Neural crest cell (in vitro differentiated cells): ENCODE measurements at regions not wholly inside any gene's neighbourhood (a gene's known extent, or its start where the extent isn't known, plus 50 kb on each side); places are given as distances from the start of the nearest gene placed in this dataset.

ENCODE experiments used
- DNase-seq: peaks from one replicate; pipeline ENCODE4 v3.0.0; 2021; ENCODE audit warnings: low read depth, mixed read lengths, low spot score
- H3K27ac Mint-ChIP-seq: one replicate; pipeline ENCODE4 v1.8.0; 2021; ENCODE audit warnings: mild to moderate bottlenecking, mixed read lengths; ENCODE audit not compliant: unreplicated experiment
- H3K27me3 Mint-ChIP-seq: 2 replicates; pipeline ENCODE4 v1.8.0; 2021; ENCODE audit warnings: low read depth, mild to moderate bottlenecking, mixed read lengths
- H3K36me3 Mint-ChIP-seq: 2 replicates; pipeline ENCODE4 v1.8.0; 2021; ENCODE audit warnings: low read depth, mild to moderate bottlenecking, mixed read lengths
- H3K4me1 Mint-ChIP-seq: 2 replicates; pipeline ENCODE4 v1.8.0; 2021; ENCODE audit warnings: mixed read lengths
- H3K4me3 Mint-ChIP-seq: one replicate; pipeline ENCODE4 v1.8.0; 2021; ENCODE audit warnings: mild to moderate bottlenecking, mixed read lengths
- H3K9me3 Mint-ChIP-seq: 2 replicates; pipeline ENCODE4 v1.8.0; 2021; ENCODE audit warnings: mixed read lengths
- TF ChIP-seq, protein P1 (sequence below): fragments of 200-600 bp; sonication (generic); conservative IDR thresholded peaks from 2 replicates; pipeline ENCODE4 v1.5.0; 2021; ENCODE audit warnings: antibody characterized with exemption, mild to moderate bottlenecking

DNA sequence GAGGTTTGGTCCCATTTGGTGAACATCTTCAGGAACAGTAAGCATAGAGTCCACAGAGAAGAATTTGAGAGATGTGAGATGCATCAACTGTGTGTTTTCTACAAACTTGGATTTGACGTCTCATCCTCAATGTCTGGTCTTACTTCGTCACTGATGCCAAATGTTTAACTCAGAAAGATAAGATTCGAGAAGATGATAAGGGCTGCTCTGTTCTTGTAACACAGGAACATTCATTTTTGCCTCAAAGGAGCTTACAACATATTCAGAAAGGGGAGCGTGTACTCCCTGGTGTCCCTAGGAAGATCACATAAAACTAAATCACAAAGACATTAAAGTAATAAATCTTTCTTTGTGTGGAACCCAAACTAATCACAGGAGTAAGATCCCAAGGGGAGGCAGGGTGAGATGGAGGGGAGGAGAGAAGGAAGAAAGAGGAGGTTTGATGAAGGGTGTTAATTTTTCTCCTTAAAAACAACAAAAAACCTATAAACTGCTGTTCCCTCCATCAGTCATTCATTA, 247.7 kb upstream of the IRS2 start:
- Mint-ChIP-seq H3K27me3 (no peaks in the 10 kb centered on the region), H3K36me3 (no peaks in the 10 kb centered on the region), H3K4me3 (no peak overlapping the region), H3K9me3 (no peaks in the 10 kb centered on the region), H3K4me1 (peaks cover 4% of the 10 kb centered on the region), H3K27ac (no peak overlapping the region)
- no peak for DNase-seq
- TF ChIP-seq, protein P1, sequence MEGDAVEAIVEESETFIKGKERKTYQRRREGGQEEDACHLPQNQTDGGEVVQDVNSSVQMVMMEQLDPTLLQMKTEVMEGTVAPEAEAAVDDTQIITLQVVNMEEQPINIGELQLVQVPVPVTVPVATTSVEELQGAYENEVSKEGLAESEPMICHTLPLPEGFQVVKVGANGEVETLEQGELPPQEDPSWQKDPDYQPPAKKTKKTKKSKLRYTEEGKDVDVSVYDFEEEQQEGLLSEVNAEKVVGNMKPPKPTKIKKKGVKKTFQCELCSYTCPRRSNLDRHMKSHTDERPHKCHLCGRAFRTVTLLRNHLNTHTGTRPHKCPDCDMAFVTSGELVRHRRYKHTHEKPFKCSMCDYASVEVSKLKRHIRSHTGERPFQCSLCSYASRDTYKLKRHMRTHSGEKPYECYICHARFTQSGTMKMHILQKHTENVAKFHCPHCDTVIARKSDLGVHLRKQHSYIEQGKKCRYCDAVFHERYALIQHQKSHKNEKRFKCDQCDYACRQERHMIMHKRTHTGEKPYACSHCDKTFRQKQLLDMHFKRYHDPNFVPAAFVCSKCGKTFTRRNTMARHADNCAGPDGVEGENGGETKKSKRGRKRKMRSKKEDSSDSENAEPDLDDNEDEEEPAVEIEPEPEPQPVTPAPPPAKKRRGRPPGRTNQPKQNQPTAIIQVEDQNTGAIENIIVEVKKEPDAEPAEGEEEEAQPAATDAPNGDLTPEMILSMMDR = no peak

DNA sequence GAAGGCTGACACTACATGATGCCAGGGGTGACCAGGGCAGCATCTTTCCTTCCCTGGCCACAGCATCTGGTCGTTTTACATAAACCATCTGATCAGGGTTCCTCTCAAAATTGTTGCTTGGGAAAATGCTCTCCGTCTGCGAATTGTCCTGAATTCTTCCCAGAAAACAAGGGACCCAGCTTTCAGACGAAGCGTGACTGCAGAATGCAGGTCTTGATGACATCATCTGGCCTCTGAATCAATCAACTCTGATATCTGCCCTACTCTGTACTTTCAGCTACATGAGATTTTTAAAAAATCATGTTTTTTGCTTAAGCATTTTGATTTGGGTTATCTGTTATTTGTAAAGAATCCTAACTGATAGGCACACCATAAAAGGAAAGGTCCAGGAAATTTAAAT, 246.6 kb upstream of the IRS2 start:
- TF ChIP-seq, protein P1 = no peak
- Mint-ChIP-seq H3K4me1 (peaks cover 4% of the 10 kb centered on the region), H3K27ac (no peak overlapping the region), H3K27me3 (no peaks in the 10 kb centered on the region), H3K36me3 (no peaks in the 10 kb centered on the region), H3K9me3 (no peaks in the 10 kb centered on the region), H3K4me3 (no peak overlapping the region)
- no peak for DNase-seq

DNA sequence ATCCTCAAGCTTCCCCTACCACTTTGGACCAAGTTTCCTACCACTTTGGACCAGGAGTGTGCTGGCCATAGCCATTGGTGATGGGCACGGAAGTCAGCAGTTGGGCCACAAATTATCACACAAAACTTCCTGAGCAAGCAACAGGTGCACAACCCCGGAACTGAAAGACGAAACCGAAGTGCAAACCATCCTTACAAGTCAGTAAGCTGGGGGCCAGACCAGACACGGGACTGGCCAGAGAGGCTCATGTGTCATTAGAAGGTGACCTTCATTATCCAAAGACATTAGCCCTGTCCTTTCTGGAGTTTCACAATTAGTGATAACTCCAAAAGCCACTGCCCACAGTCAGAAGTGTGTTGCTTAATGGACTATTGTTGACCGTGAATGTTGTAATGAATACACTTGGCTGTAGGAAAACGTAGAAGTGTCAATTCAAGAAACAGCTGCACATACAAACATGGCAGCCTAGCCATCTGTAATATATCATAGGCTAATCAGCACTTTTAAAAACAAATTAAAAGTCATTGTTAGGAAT, 244.1 kb upstream of the IRS2 start:
- Mint-ChIP-seq H3K36me3 (no peaks in the 10 kb centered on the region), H3K27ac (peak overlapping the region; percentile 67), H3K27me3 (no peaks in the 10 kb centered on the region), H3K4me1 (peaks cover 4% of the 10 kb centered on the region), H3K4me3 (no peak overlapping the region), H3K9me3 (no peaks in the 10 kb centered on the region)
- no peak for DNase-seq
- TF ChIP-seq, protein P1 = no peak

DNA sequence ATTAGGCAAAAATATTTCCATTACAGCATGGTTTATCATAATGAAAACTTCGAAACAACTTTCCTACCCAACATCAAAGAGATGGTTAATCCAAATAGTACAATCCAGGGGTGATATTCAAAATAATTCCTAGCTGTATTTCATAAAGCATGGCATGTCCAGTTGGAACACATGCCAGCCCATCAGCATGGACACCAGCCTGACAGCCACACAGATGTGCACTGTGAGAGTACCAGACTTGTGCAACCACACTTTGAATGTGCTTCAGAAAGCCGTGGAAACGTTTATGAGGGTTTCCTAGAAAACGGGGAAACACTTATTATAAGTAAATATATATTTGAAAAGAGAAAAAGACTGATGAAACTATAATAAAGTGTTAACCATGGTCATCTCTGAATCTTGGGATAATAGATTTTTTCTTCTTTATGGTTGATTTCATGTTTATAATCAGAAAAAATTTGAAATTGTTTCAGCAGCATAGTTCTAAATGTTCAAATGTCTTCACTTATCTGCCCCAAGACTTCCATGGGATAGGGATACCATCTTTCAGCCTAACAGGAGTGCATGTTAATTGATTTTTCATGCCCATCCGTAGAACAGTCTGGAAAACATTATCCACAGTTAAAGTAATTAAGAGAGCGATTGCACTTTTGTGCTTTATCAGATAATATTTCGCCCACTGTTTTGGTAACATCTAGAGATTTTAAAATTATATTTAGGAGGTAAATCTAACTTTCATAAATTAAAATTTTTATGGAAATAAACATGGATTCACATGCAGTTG, 242.6 kb upstream of the IRS2 start:
- H3K27me3 Mint-ChIP-seq = no peaks in the 10 kb centered on the region

DNA sequence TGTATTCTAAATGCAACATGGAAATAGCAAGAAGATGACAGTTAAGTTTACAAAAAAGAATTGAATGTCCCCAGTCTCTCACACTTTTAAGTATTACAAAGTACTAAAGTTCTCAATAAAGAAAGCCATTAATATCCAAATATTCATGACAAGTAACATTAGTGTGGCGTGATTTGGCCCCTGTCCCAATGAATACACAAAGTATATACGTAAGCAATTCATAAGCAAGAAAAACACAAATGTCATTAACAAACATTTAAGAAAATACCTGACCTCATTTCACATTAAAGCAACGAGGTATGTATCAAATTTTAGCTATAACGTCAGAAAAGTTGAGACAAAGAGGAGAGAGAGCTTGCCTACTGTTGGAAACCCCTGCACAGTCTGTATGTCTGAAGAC, 241.9 kb upstream of the IRS2 start:
- Mint-ChIP-seq H3K27me3 (no peaks in the 10 kb centered on the region), H3K36me3 (no peaks in the 10 kb centered on the region), H3K27ac (no peak overlapping the region), H3K4me3 (no peak overlapping the region), H3K4me1 (peaks cover 4% of the 10 kb centered on the region), H3K9me3 (no peaks in the 10 kb centered on the region)
- no peak for DNase-seq
- TF ChIP-seq, protein P1 = no peak

More for the DNA sequence above, 242.6 kb upstream of the IRS2 start:
- H3K4me1 Mint-ChIP-seq = peaks cover 4% of the 10 kb centered on the region
- no peak overlapping the region for H3K27ac Mint-ChIP-seq
- TF ChIP-seq, protein P1 = no peak
- no peaks in the 10 kb centered on the region for H3K36me3 Mint-ChIP-seq
- no peak for DNase-seq
- no peak overlapping the region for H3K4me3 Mint-ChIP-seq
- no peaks in the 10 kb centered on the region for H3K9me3 Mint-ChIP-seq
